Endothelial cell of hepatic sinusoid (primary cell): ENCODE measurements at regions not wholly inside any gene's neighbourhood (a gene's known extent, or its start where the extent isn't known, plus 50 kb on each side); places are given as distances from the start of the nearest gene placed in this dataset.
"Not testable (repeated sequence)": the region's sequence is repeated elsewhere in the genome, so short reads cannot be mapped to it uniquely, and the experiment has no call there.

Experiments used
- in situ Hi-C: cut with HindIII; loops from 2 replicates; pipeline ENCODE4 v1.10.0; 2017; ENCODE audit warnings: low sequenced_read_pairs

GRCh38 chr4:111020961-111021360 lies 398.1 kb upstream of the PITX2 start:
- in situ Hi-C loops, result no loop called here

- in situ Hi-C loops, result no loop called here
Observed at GRCh38 chr4:111022758-111023157, 399.9 kb upstream of the PITX2 start.

GRCh38 chr4:111027526-111027925 lies 404.6 kb upstream of the PITX2 start:
- in situ Hi-C loops, result no loop called here

- in situ Hi-C loops, result no loop called here
Observed at GRCh38 chr4:111028795-111029194, 405.9 kb upstream of the PITX2 start.

DNA sequence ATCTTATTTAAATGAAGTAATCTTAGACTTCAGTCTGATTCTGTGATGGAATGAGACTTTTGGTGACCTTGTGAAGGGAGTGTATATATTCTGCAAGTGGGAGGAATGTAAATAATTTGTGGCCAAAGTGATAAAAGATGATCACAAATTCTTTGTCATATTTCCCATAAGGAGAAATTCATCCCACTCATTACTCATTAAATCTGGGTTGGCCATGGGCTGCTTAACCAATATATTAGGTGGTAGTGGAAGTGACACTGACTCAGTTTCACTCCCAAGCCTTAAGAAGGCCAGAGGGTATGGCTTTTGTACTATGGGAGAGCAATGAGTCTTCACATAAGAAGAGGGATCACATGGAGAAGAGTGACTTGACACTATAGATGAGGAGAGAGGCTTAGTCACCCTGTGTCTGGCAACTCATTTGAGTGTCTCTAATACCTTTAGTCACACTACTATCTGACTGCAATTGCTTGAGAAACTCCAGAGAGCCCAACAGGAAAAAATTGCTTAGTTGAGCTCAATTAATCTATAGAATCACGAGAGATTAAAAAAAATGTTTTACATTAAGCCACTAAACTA lies 408.2 kb upstream of the PITX2 start:
- in situ Hi-C loops, result no loop called here

DNA sequence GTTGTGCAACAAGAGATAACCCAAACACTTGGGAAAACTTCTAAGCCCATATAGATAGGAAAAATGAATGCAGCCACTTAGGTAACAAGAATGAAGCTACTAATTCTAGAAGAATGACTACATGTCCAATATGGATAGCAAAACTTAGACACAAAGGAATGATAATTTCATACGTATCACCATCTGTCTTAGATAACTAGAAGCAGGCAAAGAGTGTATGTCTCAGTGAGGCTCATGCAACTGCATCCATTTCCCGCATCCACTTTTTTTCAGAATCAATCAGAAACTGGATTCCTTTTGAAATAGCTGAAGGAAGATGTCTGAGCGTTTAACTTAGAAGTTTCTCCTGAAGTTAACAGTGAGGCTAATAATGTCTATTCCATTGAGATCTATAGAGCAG lies 408.7 kb upstream of the PITX2 start:
- in situ Hi-C loops, result no loop called here

GRCh38 chr4:111037591-111038360 lies 414.9 kb upstream of the PITX2 start:
- in situ Hi-C loops, result no loop called here

GRCh38 chr4:111040904-111041303 lies 418.0 kb upstream of the PITX2 start:
- in situ Hi-C loops, result no loop called here

DNA sequence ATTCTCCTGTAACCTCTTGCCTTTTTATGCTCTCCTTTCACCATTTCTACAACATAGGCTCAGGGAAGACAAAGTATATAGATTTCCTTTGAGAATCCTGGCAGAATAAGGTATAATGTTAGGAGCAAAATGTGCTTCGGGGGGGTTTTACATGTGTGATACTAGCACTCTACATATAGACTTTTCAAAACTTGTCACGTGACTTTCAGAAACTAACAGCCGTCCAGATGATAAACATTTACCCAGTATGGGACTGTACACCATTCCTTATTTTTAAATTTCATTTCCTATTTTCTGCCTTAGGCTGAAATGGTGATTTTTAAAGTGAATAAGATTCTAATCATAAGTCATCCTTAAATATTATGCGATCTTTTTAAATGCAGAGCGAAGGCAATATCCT lies 420.4 kb upstream of the PITX2 start:
- in situ Hi-C loops, result no loop called here

DNA sequence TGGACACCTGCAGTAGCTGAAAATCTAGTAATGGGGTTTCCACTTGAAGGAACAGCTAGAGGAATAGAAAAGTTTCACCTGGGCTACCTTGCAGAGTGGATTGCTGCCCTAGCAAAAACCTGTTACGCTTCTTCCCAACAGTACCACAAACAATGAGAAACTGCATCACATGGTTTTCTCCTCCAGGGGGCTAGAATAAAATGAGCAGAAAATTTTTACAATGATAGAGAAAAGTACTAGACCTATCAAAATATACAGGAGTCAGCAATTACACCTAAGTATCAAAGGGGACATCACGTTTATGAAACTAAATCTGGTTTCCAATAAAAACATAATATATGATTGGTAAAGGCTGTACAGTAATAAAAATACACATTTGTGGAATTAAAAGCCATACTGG lies 423.1 kb upstream of the PITX2 start:
- in situ Hi-C loops, result no loop called here

DNA sequence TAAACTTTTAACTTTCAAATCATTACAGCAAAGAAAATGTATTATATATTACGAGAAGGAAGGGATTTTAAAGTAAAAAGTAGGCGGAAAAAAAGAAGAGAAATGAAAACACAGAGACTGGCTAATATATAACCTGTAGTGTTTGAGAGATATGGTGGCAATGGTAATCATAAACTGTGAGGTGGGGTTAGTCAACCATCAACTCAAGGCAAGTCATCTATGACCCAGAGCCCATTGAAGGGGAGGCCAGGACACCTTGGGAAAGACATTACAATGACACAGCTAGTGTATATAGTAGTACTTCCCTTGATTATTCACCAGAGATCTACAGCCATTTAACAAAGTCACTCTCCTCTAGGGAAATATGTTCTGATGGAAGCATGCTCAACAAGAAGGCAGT lies 423.9 kb upstream of the PITX2 start:
- in situ Hi-C loops, result no loop called here

GRCh38 chr4:111048316-111048715 lies 425.4 kb upstream of the PITX2 start:
- in situ Hi-C loops, result no loop called here

- in situ Hi-C loops, result no loop called here
Observed at GRCh38 chr4:111064342-111064993, 441.6 kb upstream of the PITX2 start.

DNA sequence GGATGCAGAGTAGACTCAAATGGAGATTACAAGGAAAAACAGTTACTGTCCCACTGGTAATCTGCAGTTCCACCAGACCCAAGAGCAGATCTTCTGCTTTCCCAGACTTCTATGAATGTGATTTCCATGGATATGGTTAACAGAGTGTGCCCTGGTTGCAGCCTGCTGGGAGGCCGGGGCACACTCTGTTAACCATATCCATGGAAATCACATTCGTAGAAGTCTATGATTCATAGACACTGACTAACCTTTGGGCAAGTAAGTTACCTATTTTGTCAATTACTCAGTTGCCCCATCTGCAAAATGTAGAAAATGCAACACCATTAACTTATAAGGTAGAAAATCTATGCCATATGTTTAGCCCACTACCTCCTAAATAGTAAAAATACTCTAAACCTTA lies 443.1 kb upstream of the PITX2 start:
- in situ Hi-C loops, result no loop called here

DNA sequence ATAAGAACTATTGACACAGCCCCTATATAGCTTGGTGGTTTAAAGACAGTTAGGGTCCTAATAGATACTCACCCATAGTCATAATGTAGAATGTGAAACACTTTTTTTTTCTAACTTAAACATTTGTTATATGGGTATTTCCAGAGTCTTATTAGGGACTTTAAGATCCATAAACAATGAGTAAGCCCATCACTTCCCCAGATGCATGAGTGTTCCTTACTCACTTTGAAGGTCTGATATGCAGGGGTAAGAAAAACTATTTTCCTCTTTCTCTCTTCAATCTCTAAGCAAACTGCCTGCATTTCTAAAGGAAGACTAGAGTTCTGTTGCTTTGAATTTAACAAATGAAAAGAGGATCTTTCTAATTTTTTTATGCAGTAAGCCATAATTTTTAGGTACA lies 443.6 kb upstream of the PITX2 start:
- in situ Hi-C loops, result no loop called here

GRCh38 chr4:111066887-111067286 lies 444.0 kb upstream of the PITX2 start:
- in situ Hi-C loops, result no loop called here

DNA sequence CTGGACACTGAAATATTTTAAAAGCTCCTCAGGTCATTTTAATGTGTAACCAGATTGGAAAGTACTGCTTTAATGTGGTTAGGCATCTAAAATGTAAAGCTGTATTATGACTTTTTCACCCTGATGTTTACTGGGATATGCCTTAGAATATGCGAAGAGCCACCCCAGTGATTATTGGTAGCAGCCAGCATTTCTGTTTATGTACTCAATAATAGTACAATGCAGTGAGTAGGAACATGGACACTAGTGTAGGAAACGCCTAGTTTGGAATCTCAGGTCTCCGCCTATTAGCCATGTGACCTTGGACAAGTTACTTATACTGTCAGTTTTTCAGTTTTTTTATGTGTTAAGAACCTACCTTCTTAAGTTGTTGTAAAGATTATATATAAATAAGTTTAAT lies 446.0 kb upstream of the PITX2 start:
- in situ Hi-C loops, result no loop called here

GRCh38 chr4:111070390-111070789 lies 447.5 kb upstream of the PITX2 start:
- in situ Hi-C loops, result no loop called here

DNA sequence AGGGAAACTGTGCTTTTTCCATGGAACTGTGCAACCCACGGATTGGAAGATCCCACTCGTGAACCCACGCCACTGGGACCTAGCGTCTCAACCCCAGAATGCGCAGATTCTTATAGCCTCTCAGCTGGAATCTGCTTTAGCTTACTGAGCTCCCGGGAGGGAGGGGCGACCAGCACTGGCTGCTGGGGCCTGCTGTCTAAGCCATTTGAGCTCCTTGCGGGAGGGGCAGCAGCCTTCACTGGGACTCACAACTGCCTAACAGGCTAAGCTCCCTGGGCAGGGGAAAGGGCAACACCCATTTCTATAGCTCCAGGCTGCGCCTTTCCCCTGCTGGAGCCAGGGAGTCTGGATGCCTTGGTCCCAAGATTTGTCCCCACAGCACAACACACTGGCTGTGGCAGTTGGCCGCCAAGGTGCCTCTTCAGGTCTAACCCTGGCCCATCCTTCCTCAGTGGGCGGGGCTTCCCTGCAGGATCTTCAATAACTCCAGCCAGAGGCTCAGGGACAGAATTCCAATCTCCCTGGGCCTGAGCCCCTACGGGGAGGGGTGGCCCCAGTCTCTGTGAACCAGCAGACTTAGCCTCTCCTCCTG lies 451.7 kb upstream of the PITX2 start:
- in situ Hi-C loops, result no loop called here

DNA sequence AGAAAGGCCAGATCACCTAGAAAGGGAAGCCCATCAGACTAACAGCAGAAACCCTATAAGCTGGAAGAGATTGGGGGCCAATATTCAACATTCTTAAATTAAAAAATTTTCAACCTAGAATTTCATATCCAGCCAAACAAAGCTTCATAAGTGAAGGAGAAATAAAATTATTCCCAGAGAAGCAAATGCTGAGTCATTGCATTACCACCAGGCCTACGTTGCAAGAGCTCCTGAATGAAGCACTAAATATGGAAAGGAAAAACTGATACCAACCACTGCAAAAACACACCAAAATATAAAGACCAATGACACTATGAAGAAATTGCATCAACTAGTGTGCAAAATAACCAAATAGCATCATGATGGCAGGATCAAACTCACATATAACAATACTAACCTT lies 453.4 kb upstream of the PITX2 start:
- in situ Hi-C loops, result not testable (repeated sequence)

GRCh38 chr4:111108153-111108552 lies 485.3 kb upstream of the PITX2 start:
- in situ Hi-C loops, result no loop called here

- in situ Hi-C loops, result no loop called here
Observed at GRCh38 chr4:111113591-111113990, 490.7 kb upstream of the PITX2 start.
